Neural cell (in vitro differentiated cells): ENCODE measurements at regions not wholly inside any gene's neighbourhood (a gene's known extent, or its start where the extent isn't known, plus 50 kb on each side); places are given as distances from the start of the nearest gene placed in this dataset.
A peak's percentile ranks its signal among the peaks of the same experiment; 100 is the strongest.

Source experiments
- H2AFZ ChIP-seq: fragments of 200-600, 300-800 bp; sonication (generic), shearing (Covaris generic); 2 replicates; pipeline ENCODE4 v1.6.0; 2014; ENCODE audit warnings: low read depth, mild to moderate bottlenecking, antibody characterized with exemption, low read length, moderate library complexity
- H3F3A ChIP-seq: fragments of 200-600 bp; shearing (Covaris generic); 2 replicates; pipeline ENCODE4 v1.6.1; 2016; ENCODE audit warnings: mild to moderate bottlenecking, moderate library complexity, mixed read lengths, antibody characterized with exemption, low read length; ENCODE audit not compliant: insufficient read depth, poor library complexity, severe bottlenecking
- H3K27ac ChIP-seq: fragments of 200-600, 300-800 bp; sonication (generic), shearing (Covaris generic); 2 replicates; pipeline ENCODE4 v1.5.1; 2014; ENCODE audit warnings: mild to moderate bottlenecking, low read length, moderate library complexity
- H3K27me3 ChIP-seq: fragments of 300-800, 200-600 bp; sonication (generic), shearing (Covaris generic); 2 replicates; pipeline ENCODE4 v1.6.0; 2014; ENCODE audit warnings: mild to moderate bottlenecking, low read depth, low read length, moderate library complexity; ENCODE audit not compliant: insufficient read depth
- H3K36me3 ChIP-seq: fragments of 300-800, 200-600 bp; sonication (generic), shearing (Covaris generic); 2 replicates; pipeline ENCODE4 v1.5.1; 2014; ENCODE audit warnings: mild to moderate bottlenecking, antibody characterized with exemption, low read length, moderate library complexity; ENCODE audit not compliant: insufficient read depth
- H3K4me2 ChIP-seq: fragments of 300-800, 200-600 bp; sonication (generic), shearing (Covaris generic); 2 replicates; pipeline ENCODE4 v1.6.0; 2014; ENCODE audit warnings: mild to moderate bottlenecking, low read length
- H3K4me3 ChIP-seq: fragments of 300-800, 200-600 bp; sonication (generic), shearing (Covaris generic); 2 replicates; pipeline ENCODE4 v1.5.1; 2014; ENCODE audit warnings: mild to moderate bottlenecking, low read length, moderate library complexity
- H3K79me2 ChIP-seq: fragments of 200-600 bp; shearing (Covaris generic); replicated peaks from 2 replicates; pipeline ENCODE4 v1.6.0; 2014; ENCODE audit warnings: mild to moderate bottlenecking, low read length, moderate library complexity; ENCODE audit not compliant: insufficient read depth
- H3K9ac ChIP-seq: fragments of 300-800, 200-600 bp; sonication (generic), shearing (Covaris generic); 2 replicates; pipeline ENCODE4 v1.6.1; 2016; ENCODE audit warnings: mild to moderate bottlenecking, low read length, mixed read lengths
- H3K9me2 ChIP-seq: fragments of 200-600 bp; shearing (Covaris generic); 2 replicates; pipeline ENCODE4 v1.6.1; 2016; ENCODE audit warnings: mild to moderate bottlenecking, low read length, mixed read lengths; ENCODE audit not compliant: insufficient read depth
- H3K9me3 ChIP-seq: fragments of 200-600, 300-800 bp; sonication (generic), shearing (Covaris generic); 2 replicates; pipeline ENCODE4 v1.6.1; 2016; ENCODE audit warnings: mild to moderate bottlenecking, mixed run types, low read length, moderate library complexity, mixed read lengths
- H4K20me1 ChIP-seq: fragments of 200-600 bp; shearing (Covaris generic); 2 replicates; pipeline ENCODE4 v1.6.1; 2016; ENCODE audit warnings: mild to moderate bottlenecking, mixed run types; ENCODE audit not compliant: insufficient read depth
- CTCF ChIP-seq: fragments of 450-650 bp; IDR thresholded peaks from 2 replicates; pipeline ENCODE4 v1.5.1; 2014; ENCODE audit warnings: antibody characterized with exemption, mild to moderate bottlenecking, moderate library complexity; ENCODE audit not compliant: poor library complexity, severe bottlenecking
- EP300 ChIP-seq: fragments of 450-650 bp; conservative IDR thresholded peaks from 2 replicates; pipeline ENCODE4 v1.6.1; 2014; ENCODE audit warnings: antibody characterized with exemption, mild to moderate bottlenecking, moderate library complexity; ENCODE audit not compliant: poor library complexity, severe bottlenecking
- EZH2 ChIP-seq: fragments of 200-600, 300-800 bp; shearing (Covaris generic), sonication (generic); IDR thresholded peaks from 2 replicates; pipeline ENCODE4 v1.6.1; 2014; ENCODE audit warnings: antibody characterized with exemption, low read length, borderline replicate concordance, mild to moderate bottlenecking; ENCODE audit not compliant: insufficient read depth, poor library complexity, severe bottlenecking
- MXI1 ChIP-seq: fragments of 450-650 bp; conservative IDR thresholded peaks from 2 replicates; pipeline ENCODE4 v1.6.1; 2014; ENCODE audit warnings: antibody characterized with exemption, mild to moderate bottlenecking; ENCODE audit not compliant: poor library complexity, severe bottlenecking
- POLR2AphosphoS5 ChIP-seq: IDR thresholded peaks from 2 replicates; pipeline ENCODE4 v1.6.1; 2012
- RAD21 ChIP-seq: fragments of 450-650 bp; conservative IDR thresholded peaks from 2 replicates; pipeline ENCODE4 v1.6.1; 2014; ENCODE audit warnings: antibody characterized with exemption, mild to moderate bottlenecking, moderate library complexity
- REST ChIP-seq: IDR thresholded peaks from 2 replicates; pipeline ENCODE4 v1.6.1; 2012; ENCODE audit warnings: borderline replicate concordance
- SMC3 ChIP-seq: fragments of 450-650 bp; conservative IDR thresholded peaks from 2 replicates; pipeline ENCODE4 v1.6.1; 2014; ENCODE audit warnings: antibody characterized with exemption, mild to moderate bottlenecking, moderate library complexity; ENCODE audit not compliant: poor library complexity
- TAF1 ChIP-seq: IDR thresholded peaks from 2 replicates; pipeline ENCODE4 v1.6.1; 2012; ENCODE audit warnings: low read depth

- H3K9me2 ChIP-seq, result no peaks in the 10 kb centered on the region
- no peak overlapping the region for H3K4me3 ChIP-seq
- H3F3A ChIP-seq, result no peaks in the 10 kb centered on the region
- no peak overlapping the region for H3K9ac ChIP-seq
- no peak overlapping the region for H3K4me2 ChIP-seq
- no peak overlapping the region for H2AFZ ChIP-seq
- no peaks in the 10 kb centered on the region for H4K20me1 ChIP-seq
- H3K36me3 ChIP-seq, result no peaks in the 10 kb centered on the region
- no peak overlapping the region for H3K27ac ChIP-seq
- H3K79me2 ChIP-seq, result no peaks in the 10 kb centered on the region
- H3K27me3 ChIP-seq, result no peaks in the 10 kb centered on the region
- no peaks in the 10 kb centered on the region for H3K9me3 ChIP-seq
- TF ChIP-seq SMC3 (no peak), POLR2AphosphoS5 (no peak), CTCF (no peak), TAF1 (no peak), EP300 (no peak), REST (no peak), EZH2 (no peak), RAD21 (no peak), MXI1 (no peak)
Observed at GRCh38 chr4:22045051-22045630, 96.6 kb upstream of the KCNIP4 start.

- H3K79me2 ChIP-seq, result no peaks in the 10 kb centered on the region
- H3K27me3 ChIP-seq, result no peaks in the 10 kb centered on the region
- H2AFZ ChIP-seq, result no peak overlapping the region
- H3K4me3 ChIP-seq, result no peak overlapping the region
- no peak overlapping the region for H3K27ac ChIP-seq
- no peaks in the 10 kb centered on the region for H3K36me3 ChIP-seq
- no peak overlapping the region for H3K4me2 ChIP-seq
- no peak overlapping the region for H3K9ac ChIP-seq
- TF ChIP-seq SMC3, result no peak
- TF ChIP-seq RAD21, result no peak
- no peaks in the 10 kb centered on the region for H3F3A ChIP-seq
- no peaks in the 10 kb centered on the region for H4K20me1 ChIP-seq
- no peaks in the 10 kb centered on the region for H3K9me2 ChIP-seq
- peaks cover under 1% of the 10 kb centered on the region for H3K9me3 ChIP-seq
Observed at GRCh38 chr4:22031423-22031822, 82.9 kb upstream of the KCNIP4 start.

- H3K4me2 ChIP-seq, result peak overlapping the region; percentile 41
- H3K27ac ChIP-seq, result no peak overlapping the region
- no peak overlapping the region for H2AFZ ChIP-seq
- no peak overlapping the region for H3K4me3 ChIP-seq
- no peaks in the 10 kb centered on the region for H3K27me3 ChIP-seq
- H3K9me3 ChIP-seq, result peaks cover 5% of the 10 kb centered on the region
- H3K36me3 ChIP-seq, result no peaks in the 10 kb centered on the region
- H4K20me1 ChIP-seq, result no peaks in the 10 kb centered on the region
- H3K79me2 ChIP-seq, result no peaks in the 10 kb centered on the region
- H3F3A ChIP-seq, result no peaks in the 10 kb centered on the region
- no peak overlapping the region for H3K9ac ChIP-seq
- TF ChIP-seq RAD21, result no peak
- no peaks in the 10 kb centered on the region for H3K9me2 ChIP-seq
Observed at GRCh38 chr4:22030881-22031280, 82.3 kb upstream of the KCNIP4 start.
